ENCODE measurements at regions not wholly inside any gene's neighbourhood (a gene's known extent, or its start where the extent isn't known, plus 50 kb on each side); places are given as distances from the start of the nearest gene placed in this dataset.

DNA sequence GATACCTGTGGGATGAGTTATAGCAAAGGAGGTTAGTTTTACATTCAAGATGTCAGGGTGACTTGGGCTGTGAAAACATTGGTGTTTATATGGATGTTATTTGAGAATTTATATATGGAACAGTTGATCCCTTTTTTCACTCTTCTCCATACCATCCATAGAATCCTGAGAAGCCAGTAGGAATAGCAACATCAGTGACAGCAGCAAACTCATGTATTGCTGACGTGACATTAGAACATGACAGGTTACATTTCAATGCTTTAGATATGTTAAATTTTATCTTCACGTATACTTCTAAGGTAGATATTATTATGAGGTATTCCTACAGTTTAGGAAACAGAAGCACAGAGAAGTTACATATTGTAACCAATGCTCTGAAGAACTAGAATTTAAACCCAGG, 745.2 kb upstream of the GCFC2 start:
- H4K20me1 ChIP-seq (ENCODE audit: insufficient read depth, low read length): no peaks in the 10 kb centered on the region
- H3K36me3 ChIP-seq (replicated peaks in 1 of 2; ENCODE audit: control insufficient read depth in 1 of 2, insufficient read depth in 2 of 2, low read length in 2 of 2): no peaks in the 10 kb centered on the region
- Mint-ChIP-seq H3K36me3 (no peaks in the 10 kb centered on the region), H3K4me3 (no peak overlapping the region), H3K9me3 (peaks cover 0 to 2% (median 0%) of the 10 kb centered on the region in 7 donors), H3K27me3 (ENCODE audit: low read depth in 3 of 3) (no peaks in the 10 kb centered on the region), H3K27ac (no peak overlapping the region), H3K4me1 (no peaks in the 10 kb centered on the region)
- no peak overlapping the region for H3K27ac ChIP-seq (ENCODE audit: low read depth in 1 of 2, low read length in 2 of 2)
- H3K4me2 ChIP-seq (replicated peaks; ENCODE audit: extremely low read depth, low read length, poor library complexity, severe bottlenecking): no peak overlapping the region
- no peaks in the 10 kb centered on the region for H3K4me1 ChIP-seq (ENCODE audit: control insufficient read depth in 1 of 2, insufficient read depth in 2 of 2, low read length in 2 of 2)
- no peaks in the 10 kb centered on the region for H3K79me2 ChIP-seq (ENCODE audit: insufficient read depth, low read length)
- no peak overlapping the region for H2AFZ ChIP-seq (ENCODE audit: insufficient read depth, low read depth, low read length, poor library complexity, severe bottlenecking)
- H3K9ac ChIP-seq (ENCODE audit: insufficient read depth, low read length, poor library complexity, severe bottlenecking): no peak overlapping the region
- no CpG with 5 or more reads among the region's 2 CpGs for WGBS (ENCODE audit: insufficient coverage)
- no peaks in the 10 kb centered on the region for H3K27me3 ChIP-seq (ENCODE audit: control insufficient read depth in 2 of 2, insufficient read depth in 2 of 2, low read length in 2 of 2)
- DNase-seq: no peak
- intact Hi-C loops (cut with micrococcal nuclease): no loop called here
- no peak overlapping the region for H3K4me3 ChIP-seq (replicated peaks in 1 of 3; ENCODE audit: low read depth in 2 of 3, low read length in 3 of 3)
- no peaks in the 10 kb centered on the region for H3K9me3 ChIP-seq (replicated peaks in 1 of 2; ENCODE audit: control insufficient read depth in 1 of 2, insufficient read depth in 1 of 2, low read length in 2 of 2)
- no peak for TF ChIP-seq CTCF (IDR thresholded peaks at IDR 0.05)

GRCh38 chr2:76450024-76450475, 739.3 kb upstream of the GCFC2 start:
- Histone ChIP-seq H3K27me3 (ENCODE audit: control insufficient read depth in 2 of 2, insufficient read depth in 2 of 2, low read length in 2 of 2) (no peaks in the 10 kb centered on the region), H3K4me1 (ENCODE audit: control insufficient read depth in 1 of 2, insufficient read depth in 2 of 2, low read length in 2 of 2) (no peaks in the 10 kb centered on the region), H3K27ac (ENCODE audit: low read depth in 1 of 2, low read length in 2 of 2) (no peak overlapping the region), H3K9me3 (replicated peaks in 1 of 2; ENCODE audit: control insufficient read depth in 1 of 2, insufficient read depth in 1 of 2, low read length in 2 of 2) (peaks cover 2% of the 10 kb centered on the region in 2 donors), H2AFZ (ENCODE audit: insufficient read depth, low read depth, low read length, poor library complexity, severe bottlenecking) (no peak overlapping the region), H4K20me1 (ENCODE audit: insufficient read depth, low read length) (no peaks in the 10 kb centered on the region), H3K4me3 (replicated peaks in 1 of 3; ENCODE audit: low read depth in 2 of 3, low read length in 3 of 3) (no peak overlapping the region), H3K79me2 (ENCODE audit: insufficient read depth, low read length) (no peaks in the 10 kb centered on the region), H3K4me2 (replicated peaks; ENCODE audit: extremely low read depth, low read length, poor library complexity, severe bottlenecking) (no peak overlapping the region), H3K9ac (ENCODE audit: insufficient read depth, low read length, poor library complexity, severe bottlenecking) (no peak overlapping the region), H3K36me3 (replicated peaks in 1 of 2; ENCODE audit: control insufficient read depth in 1 of 2, insufficient read depth in 2 of 2, low read length in 2 of 2) (no peaks in the 10 kb centered on the region)
- no peak overlapping the region for H3K4me3 Mint-ChIP-seq
- peaks cover 0 to 2% (median 0%) of the 10 kb centered on the region in 3 donors for H3K27me3 Mint-ChIP-seq (ENCODE audit: low read depth in 3 of 3)
- H3K9me3 Mint-ChIP-seq: peaks cover 0 to 4% (median under 1%) of the 10 kb centered on the region in 7 donors
- no peak for DNase-seq
- intact Hi-C loops (cut with micrococcal nuclease): no loop called here
- H3K27ac Mint-ChIP-seq: no peak overlapping the region
- no peak for TF ChIP-seq CTCF (IDR thresholded peaks at IDR 0.05)
- no peaks in the 10 kb centered on the region for H3K36me3 Mint-ChIP-seq
- H3K4me1 Mint-ChIP-seq: no peaks in the 10 kb centered on the region
- 80% methylated on average over 1 of the region's 1 CpG for WGBS (ENCODE audit: insufficient coverage)
